ENCODE measurements at regions not wholly inside any gene's neighbourhood (a gene's known extent, or its start where the extent isn't known, plus 50 kb on each side); places are given as distances from the start of the nearest gene placed in this dataset.
A peak's percentile ranks its signal among the peaks of the same experiment; 100 is the strongest.

DNA sequence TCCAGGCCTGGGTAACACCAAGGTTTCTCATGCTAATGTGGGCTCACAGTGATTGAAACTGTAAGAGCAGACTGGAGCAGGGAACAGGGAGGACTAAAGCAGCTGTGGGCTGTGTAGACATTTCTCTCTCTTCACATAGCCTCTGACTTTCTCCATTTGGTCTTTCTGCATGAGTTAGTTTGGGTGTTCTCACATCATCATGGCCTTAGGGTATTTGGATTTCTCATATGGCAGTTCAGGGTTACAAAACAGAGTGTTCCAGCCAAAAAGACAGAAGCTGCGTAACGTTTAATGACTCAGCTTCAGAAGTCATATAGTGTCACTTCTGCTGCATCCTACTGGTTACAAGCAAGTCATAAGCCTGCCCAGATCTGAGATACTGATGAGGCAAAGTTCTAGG lies 52.0 kb upstream of the OSBPL8 start:
- H3K36me3 ChIP-seq, result no peaks in the 10 kb centered on the region
- DNase-seq (ENCODE audit: low spot score), result no peak
- TF ChIP-seq, protein P1, sequence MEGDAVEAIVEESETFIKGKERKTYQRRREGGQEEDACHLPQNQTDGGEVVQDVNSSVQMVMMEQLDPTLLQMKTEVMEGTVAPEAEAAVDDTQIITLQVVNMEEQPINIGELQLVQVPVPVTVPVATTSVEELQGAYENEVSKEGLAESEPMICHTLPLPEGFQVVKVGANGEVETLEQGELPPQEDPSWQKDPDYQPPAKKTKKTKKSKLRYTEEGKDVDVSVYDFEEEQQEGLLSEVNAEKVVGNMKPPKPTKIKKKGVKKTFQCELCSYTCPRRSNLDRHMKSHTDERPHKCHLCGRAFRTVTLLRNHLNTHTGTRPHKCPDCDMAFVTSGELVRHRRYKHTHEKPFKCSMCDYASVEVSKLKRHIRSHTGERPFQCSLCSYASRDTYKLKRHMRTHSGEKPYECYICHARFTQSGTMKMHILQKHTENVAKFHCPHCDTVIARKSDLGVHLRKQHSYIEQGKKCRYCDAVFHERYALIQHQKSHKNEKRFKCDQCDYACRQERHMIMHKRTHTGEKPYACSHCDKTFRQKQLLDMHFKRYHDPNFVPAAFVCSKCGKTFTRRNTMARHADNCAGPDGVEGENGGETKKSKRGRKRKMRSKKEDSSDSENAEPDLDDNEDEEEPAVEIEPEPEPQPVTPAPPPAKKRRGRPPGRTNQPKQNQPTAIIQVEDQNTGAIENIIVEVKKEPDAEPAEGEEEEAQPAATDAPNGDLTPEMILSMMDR (IDR thresholded peaks at IDR 0.05), result no peak

DNA sequence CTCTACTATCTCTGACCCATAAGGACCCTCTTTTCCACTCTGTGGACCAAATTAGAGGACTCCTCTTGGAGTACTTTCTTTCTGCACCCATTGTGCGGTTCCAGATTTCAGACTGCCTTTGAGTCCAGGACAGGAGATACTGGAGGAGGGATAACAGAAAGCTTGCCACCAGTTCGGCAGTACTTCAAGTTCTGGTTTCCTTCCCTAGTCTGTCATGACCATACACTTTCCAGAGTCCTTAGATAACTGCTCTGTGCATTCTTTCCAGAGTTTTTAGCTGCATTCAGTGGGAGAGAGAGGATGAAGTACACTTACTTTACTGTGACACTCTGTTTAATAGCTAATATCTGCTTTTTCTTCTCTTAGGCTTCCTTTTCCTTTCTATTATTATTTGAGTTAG lies 54.8 kb upstream of the OSBPL8 start:
- Histone ChIP-seq H3K4me3 (no peak overlapping the region), H3K4me1 (no peaks in the 10 kb centered on the region), H3K27ac (no peak overlapping the region), H3K36me3 (no peaks in the 10 kb centered on the region), H3K27me3 (no peaks in the 10 kb centered on the region), H3K9me3 (no peaks in the 10 kb centered on the region)
- no peak for DNase-seq (ENCODE audit: low spot score)
- TF ChIP-seq, protein P1 (IDR thresholded peaks at IDR 0.05), result no peak

More for the DNA sequence above, 52.0 kb upstream of the OSBPL8 start:
- Histone ChIP-seq H3K27me3 (no peaks in the 10 kb centered on the region), H3K9me3 (no peaks in the 10 kb centered on the region), H3K4me3 (no peak overlapping the region), H3K4me1 (no peaks in the 10 kb centered on the region), H3K27ac (no peak overlapping the region)

DNA sequence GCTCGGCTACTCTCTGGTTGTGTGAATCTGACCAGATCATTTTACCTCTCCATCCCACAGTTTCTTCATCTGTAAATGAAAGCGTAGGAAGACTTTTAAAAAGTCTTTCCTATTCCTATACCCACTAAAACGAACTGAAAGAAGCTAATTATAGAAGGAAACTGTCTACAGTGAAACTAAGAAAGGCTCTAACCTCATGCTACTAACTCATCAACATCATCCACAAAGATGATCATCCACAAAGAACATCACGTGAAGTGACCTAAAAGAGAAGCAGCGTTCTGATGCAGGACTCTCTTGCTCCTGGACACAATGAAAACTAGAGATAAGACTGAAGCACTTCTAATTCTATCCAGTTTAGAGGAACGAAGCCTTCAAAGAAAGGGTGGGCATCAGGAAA lies 58.5 kb upstream of the OSBPL8 start:
- TF ChIP-seq, protein P1 (IDR thresholded peaks at IDR 0.05), result no peak

DNA sequence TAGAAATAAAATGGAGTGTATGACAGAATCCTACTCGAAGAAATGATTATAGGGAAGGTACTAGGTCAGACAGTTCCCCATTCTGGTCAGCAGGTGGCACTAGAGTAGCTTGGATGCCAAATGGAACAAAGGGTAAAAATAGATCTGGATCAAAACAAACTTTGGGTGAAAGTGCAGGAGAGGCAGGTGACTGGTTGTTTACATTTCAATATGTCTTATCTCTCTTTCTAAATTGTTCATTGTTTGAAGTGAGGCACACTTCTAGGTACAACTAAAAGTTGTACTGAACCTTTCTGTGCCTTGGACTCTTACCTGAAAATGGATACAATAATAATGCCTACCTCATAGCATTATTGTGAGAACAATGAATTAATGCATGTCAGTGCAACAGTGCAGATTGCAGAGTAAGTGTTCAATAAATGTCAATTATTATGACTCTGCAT lies 62.0 kb upstream of the OSBPL8 start:
- Histone ChIP-seq H3K27me3 (no peaks in the 10 kb centered on the region), H3K4me3 (no peak overlapping the region), H3K27ac (no peak overlapping the region), H3K9me3 (no peaks in the 10 kb centered on the region), H3K4me1 (peaks cover 0 to 5% of the 10 kb centered on the region in 2 donors), H3K36me3 (no peaks in the 10 kb centered on the region)
- peak; percentile 80 for DNase-seq (ENCODE audit: low spot score)
- TF ChIP-seq, protein P1 (IDR thresholded peaks at IDR 0.05), result peak; percentile 91

More for the DNA sequence above, 58.5 kb upstream of the OSBPL8 start:
- Histone ChIP-seq H3K36me3 (no peaks in the 10 kb centered on the region), H3K9me3 (no peaks in the 10 kb centered on the region), H3K27ac (no peak overlapping the region), H3K4me1 (peaks cover 0 to 5% of the 10 kb centered on the region in 2 donors), H3K4me3 (no peak overlapping the region), H3K27me3 (no peaks in the 10 kb centered on the region)
- no peak for DNase-seq (ENCODE audit: low spot score)

DNA sequence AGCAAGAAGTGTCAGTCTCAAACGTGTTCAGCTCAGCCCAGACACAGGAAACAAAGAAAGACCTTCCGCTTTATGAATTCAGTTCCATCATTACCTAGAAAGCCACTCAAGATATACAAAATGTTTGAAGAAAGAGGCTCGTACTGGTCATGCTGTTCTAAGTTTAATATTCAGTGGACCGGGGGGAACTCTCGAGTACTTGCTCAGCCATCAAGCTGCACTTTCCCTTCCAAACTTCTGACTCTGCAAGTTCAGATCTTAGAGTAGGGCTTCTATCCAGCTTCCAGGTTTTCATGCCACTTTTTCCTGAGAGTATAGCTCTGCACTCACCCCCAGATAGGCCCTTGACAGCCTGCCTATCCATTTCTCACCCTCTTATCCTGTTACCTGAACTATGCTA lies 62.8 kb upstream of the OSBPL8 start:
- no peaks in the 10 kb centered on the region for H3K27me3 ChIP-seq
- no peak overlapping the region for H3K4me3 ChIP-seq
- H3K9me3 ChIP-seq, result no peaks in the 10 kb centered on the region
- DNase-seq (ENCODE audit: low spot score), result no peak
- TF ChIP-seq, protein P1 (IDR thresholded peaks at IDR 0.05), result no peak
- H3K36me3 ChIP-seq, result no peaks in the 10 kb centered on the region
- peaks cover 0 to 5% of the 10 kb centered on the region in 2 donors for H3K4me1 ChIP-seq
- no peak overlapping the region for H3K27ac ChIP-seq

DNA sequence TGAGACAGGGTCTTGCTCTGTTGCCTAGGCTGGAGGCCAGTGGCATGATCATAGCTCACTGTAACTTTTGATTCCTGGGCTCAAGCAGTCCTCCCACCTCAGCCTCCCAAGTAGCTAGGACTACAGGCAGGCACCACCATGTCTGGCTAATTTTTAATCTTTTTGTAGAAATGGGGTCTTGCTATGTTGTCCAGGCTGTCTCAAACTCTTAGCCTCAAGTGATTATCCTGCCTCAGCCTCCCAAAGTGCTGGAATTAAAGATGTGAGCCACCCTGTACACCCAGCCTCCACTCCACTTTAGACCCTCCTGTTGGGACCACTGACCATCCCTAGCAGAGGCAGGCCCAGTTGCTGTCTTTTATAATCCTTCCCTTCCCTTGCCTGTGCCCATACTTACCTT lies 63.3 kb upstream of the OSBPL8 start:
- TF ChIP-seq, protein P1 (IDR thresholded peaks at IDR 0.05), result no peak
- H3K27ac ChIP-seq, result no peak overlapping the region
- H3K27me3 ChIP-seq, result no peaks in the 10 kb centered on the region
- DNase-seq (ENCODE audit: low spot score), result no peak
- no peaks in the 10 kb centered on the region for H3K36me3 ChIP-seq
- H3K4me1 ChIP-seq, result peaks cover 0 to 5% of the 10 kb centered on the region in 2 donors
- H3K9me3 ChIP-seq, result no peaks in the 10 kb centered on the region
- no peak overlapping the region for H3K4me3 ChIP-seq
